GM18907 (cell line): ENCODE measurements at regions not wholly inside any gene's neighbourhood (a gene's known extent, or its start where the extent isn't known, plus 50 kb on each side); places are given as distances from the start of the nearest gene placed in this dataset.
A peak's percentile ranks its signal among the peaks of the same experiment; 100 is the strongest.

Experiments
- ATAC-seq: cut with Tn5 transposase; IDR thresholded peaks from one replicate; pipeline ENCODE4 v1.9.1; 2021; ENCODE audit warnings: mild to moderate bottlenecking, moderate library complexity; ENCODE audit not compliant: unreplicated experiment

- ATAC-seq: no peak
Measured at GRCh38 chrX:4322916-4323315, 609.5 kb upstream of the PRKX start.

GRCh38 chrX:4320436-4320947 lies 607.0 kb upstream of the PRKX start:
- no peak for ATAC-seq

GRCh38 chrX:4315891-4316290 lies 602.4 kb upstream of the PRKX start:
- ATAC-seq: no peak

- no peak for ATAC-seq
Measured at GRCh38 chrX:4314586-4314985, 601.1 kb upstream of the PRKX start.

- no peak for ATAC-seq
Measured at GRCh38 chrX:4277122-4277521, 563.7 kb upstream of the PRKX start.

GRCh38 chrX:4268676-4269075 lies 555.2 kb upstream of the PRKX start:
- no peak for ATAC-seq

GRCh38 chrX:4265036-4265435 lies 551.6 kb upstream of the PRKX start:
- no peak for ATAC-seq

- no peak for ATAC-seq
Measured at GRCh38 chrX:4263030-4263803, 549.8 kb upstream of the PRKX start.

GRCh38 chrX:4253092-4253491 lies 539.6 kb upstream of the PRKX start:
- no peak for ATAC-seq

GRCh38 chrX:4249401-4249800 lies 536.0 kb upstream of the PRKX start:
- ATAC-seq: no peak

- no peak for ATAC-seq
Measured at GRCh38 chrX:4243759-4244158, 530.3 kb upstream of the PRKX start.

- peak; percentile 66 for ATAC-seq
Measured at GRCh38 chrX:4240541-4241194, 527.2 kb upstream of the PRKX start.

- peak; percentile 66 for ATAC-seq
Measured at GRCh38 chrX:4239650-4240540, 526.4 kb upstream of the PRKX start.

GRCh38 chrX:4238916-4239315 lies 525.5 kb upstream of the PRKX start:
- no peak for ATAC-seq

- no peak for ATAC-seq
Measured at GRCh38 chrX:4225086-4225485, 511.6 kb upstream of the PRKX start.

- ATAC-seq: no peak
Measured at GRCh38 chrX:4206941-4207340, 493.5 kb upstream of the PRKX start.

- ATAC-seq: no peak
Measured at GRCh38 chrX:4197971-4198370, 484.5 kb upstream of the PRKX start.

- no peak for ATAC-seq
Measured at GRCh38 chrX:4193500-4194155, 480.2 kb upstream of the PRKX start.

- ATAC-seq: no peak
Measured at GRCh38 chrX:4186331-4186730, 472.9 kb upstream of the PRKX start.

- no peak for ATAC-seq
Measured at GRCh38 chrX:4185086-4185485, 471.6 kb upstream of the PRKX start.

GRCh38 chrX:4182408-4182806 lies 469.0 kb upstream of the PRKX start:
- no peak for ATAC-seq
